ENCODE measurements at regions not wholly inside any gene's neighbourhood (a gene's known extent, or its start where the extent isn't known, plus 50 kb on each side); places are given as distances from the start of the nearest gene placed in this dataset.

- Histone ChIP-seq H3K27me3 (replicated peaks; ENCODE audit: control insufficient read depth, insufficient read depth, low read length) (no peaks in the 10 kb centered on the region), H3K9ac (ENCODE audit: low read length) (no peak overlapping the region), H3K36me3 (ENCODE audit: control insufficient read depth, insufficient read depth, low read length, severe bottlenecking) (no peaks in the 10 kb centered on the region), H3K4me3 (ENCODE audit: low read length) (no peak overlapping the region), H3K4me1 (ENCODE audit: control insufficient read depth, insufficient read depth, low read length) (no peaks in the 10 kb centered on the region), H3K9me3 (ENCODE audit: control insufficient read depth, low read length) (peaks cover 4% of the 10 kb centered on the region)
- peak; percentile 46 for DNase-seq (ENCODE audit: low read depth)
These were observed 1017.4 kb downstream of the EFNB2 start for GRCh38 chr13:105518086-105518485.

DNA sequence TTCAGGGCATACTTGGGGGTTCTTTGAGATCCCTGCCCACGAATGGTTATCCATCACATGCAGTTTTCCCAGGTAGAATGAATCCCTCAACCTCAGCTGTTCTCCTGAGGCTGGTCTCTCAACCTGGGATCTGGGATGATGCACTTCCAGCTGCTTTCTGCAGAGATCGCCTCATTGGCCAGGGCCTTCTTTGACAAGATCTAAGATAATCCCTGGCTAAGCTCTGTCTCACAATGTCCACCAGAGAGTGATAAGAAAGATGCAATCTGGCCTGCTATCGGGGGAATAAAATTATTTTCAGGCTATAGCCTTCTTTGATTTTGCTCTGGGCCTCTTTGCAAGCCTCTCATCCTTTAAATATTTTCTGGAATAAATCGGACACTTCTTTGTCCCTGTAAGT lies 1021.1 kb downstream of the EFNB2 start:
- Histone ChIP-seq H3K36me3 (ENCODE audit: control insufficient read depth, insufficient read depth, low read length, severe bottlenecking) (no peaks in the 10 kb centered on the region), H3K9ac (ENCODE audit: low read length) (no peak overlapping the region), H3K9me3 (ENCODE audit: control insufficient read depth, low read length) (peaks cover 4% of the 10 kb centered on the region), H3K4me1 (ENCODE audit: control insufficient read depth, insufficient read depth, low read length) (no peaks in the 10 kb centered on the region), H3K27me3 (replicated peaks; ENCODE audit: control insufficient read depth, insufficient read depth, low read length) (no peaks in the 10 kb centered on the region), H3K4me3 (ENCODE audit: low read length) (no peak overlapping the region)
- DNase-seq (ENCODE audit: low read depth), result no peak

- Histone ChIP-seq H3K4me1 (ENCODE audit: control insufficient read depth, insufficient read depth, low read length) (no peaks in the 10 kb centered on the region), H3K27me3 (replicated peaks; ENCODE audit: control insufficient read depth, insufficient read depth, low read length) (no peaks in the 10 kb centered on the region)
These were observed 1022.0 kb downstream of the EFNB2 start for GRCh38 chr13:105513448-105513847.

GRCh38 chr13:105509981-105510762 lies 1025.3 kb downstream of the EFNB2 start:
- Histone ChIP-seq H3K9ac (ENCODE audit: low read length) (no peak overlapping the region), H3K4me3 (ENCODE audit: low read length) (no peak overlapping the region), H3K36me3 (ENCODE audit: control insufficient read depth, insufficient read depth, low read length, severe bottlenecking) (no peaks in the 10 kb centered on the region), H3K4me1 (ENCODE audit: control insufficient read depth, insufficient read depth, low read length) (no peaks in the 10 kb centered on the region), H3K9me3 (ENCODE audit: control insufficient read depth, low read length) (no peaks in the 10 kb centered on the region), H3K27me3 (replicated peaks; ENCODE audit: control insufficient read depth, insufficient read depth, low read length) (no peaks in the 10 kb centered on the region)
- DNase-seq (ENCODE audit: low read depth), result peak; percentile 15

More at GRCh38 chr13:105513448-105513847, 1022.0 kb downstream of the EFNB2 start:
- H3K9me3 ChIP-seq (ENCODE audit: control insufficient read depth, low read length), result peaks cover 4% of the 10 kb centered on the region
- H3K9ac ChIP-seq (ENCODE audit: low read length), result no peak overlapping the region
- no peaks in the 10 kb centered on the region for H3K36me3 ChIP-seq (ENCODE audit: control insufficient read depth, insufficient read depth, low read length, severe bottlenecking)
- no peak overlapping the region for H3K4me3 ChIP-seq (ENCODE audit: low read length)
- DNase-seq (ENCODE audit: low read depth), result no peak

DNA sequence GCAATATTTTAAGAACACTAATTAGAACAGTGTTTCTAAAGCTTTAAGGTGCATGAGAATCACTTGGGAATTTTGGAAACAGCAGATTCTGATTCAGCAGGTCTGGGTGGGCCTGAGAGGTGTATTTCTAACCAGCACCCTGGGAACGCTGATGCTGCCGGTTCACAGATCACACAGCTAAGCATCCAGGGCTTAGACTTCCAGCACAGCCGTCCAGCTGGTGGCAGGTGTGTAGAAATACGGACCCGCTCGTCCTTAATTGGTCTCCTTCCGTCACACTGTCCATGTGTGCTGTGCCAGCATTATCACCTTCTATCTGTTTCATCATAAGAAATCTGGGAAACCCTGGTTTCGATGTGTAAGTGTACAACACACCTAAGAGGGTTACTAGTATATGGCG lies 1029.0 kb downstream of the EFNB2 start:
- Histone ChIP-seq H3K4me1 (ENCODE audit: control insufficient read depth, insufficient read depth, low read length) (no peaks in the 10 kb centered on the region), H3K9ac (ENCODE audit: low read length) (no peak overlapping the region), H3K9me3 (ENCODE audit: control insufficient read depth, low read length) (no peaks in the 10 kb centered on the region), H3K4me3 (ENCODE audit: low read length) (no peak overlapping the region), H3K36me3 (ENCODE audit: control insufficient read depth, insufficient read depth, low read length, severe bottlenecking) (no peaks in the 10 kb centered on the region), H3K27me3 (replicated peaks; ENCODE audit: control insufficient read depth, insufficient read depth, low read length) (no peaks in the 10 kb centered on the region)
- no peak for DNase-seq (ENCODE audit: low read depth)

DNA sequence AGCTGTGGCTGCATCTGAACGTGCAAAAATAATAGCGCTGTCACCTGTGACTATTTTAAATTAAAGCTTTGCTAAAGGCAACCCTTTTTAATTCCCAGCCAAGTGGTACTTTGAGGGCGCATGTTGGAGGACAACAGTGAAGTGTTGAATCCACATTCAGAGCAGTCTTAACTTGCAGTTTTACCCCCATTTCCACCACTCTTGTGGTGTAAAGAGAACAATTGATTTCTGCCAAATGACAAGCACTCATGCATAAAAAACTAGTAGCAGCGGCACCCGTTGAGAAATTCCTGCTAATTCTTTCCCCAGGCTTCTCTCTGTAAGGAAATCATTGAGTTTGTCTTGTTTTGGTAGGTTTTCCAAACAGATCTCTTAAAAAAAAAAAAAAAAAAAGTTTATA lies 1033.3 kb downstream of the EFNB2 start:
- Histone ChIP-seq H3K36me3 (ENCODE audit: control insufficient read depth, insufficient read depth, low read length, severe bottlenecking) (no peaks in the 10 kb centered on the region), H3K9me3 (ENCODE audit: control insufficient read depth, low read length) (no peaks in the 10 kb centered on the region), H3K4me3 (ENCODE audit: low read length) (no peak overlapping the region), H3K9ac (ENCODE audit: low read length) (no peak overlapping the region), H3K27me3 (replicated peaks; ENCODE audit: control insufficient read depth, insufficient read depth, low read length) (no peaks in the 10 kb centered on the region), H3K4me1 (ENCODE audit: control insufficient read depth, insufficient read depth, low read length) (no peaks in the 10 kb centered on the region)
- no peak for DNase-seq (ENCODE audit: low read depth)

DNA sequence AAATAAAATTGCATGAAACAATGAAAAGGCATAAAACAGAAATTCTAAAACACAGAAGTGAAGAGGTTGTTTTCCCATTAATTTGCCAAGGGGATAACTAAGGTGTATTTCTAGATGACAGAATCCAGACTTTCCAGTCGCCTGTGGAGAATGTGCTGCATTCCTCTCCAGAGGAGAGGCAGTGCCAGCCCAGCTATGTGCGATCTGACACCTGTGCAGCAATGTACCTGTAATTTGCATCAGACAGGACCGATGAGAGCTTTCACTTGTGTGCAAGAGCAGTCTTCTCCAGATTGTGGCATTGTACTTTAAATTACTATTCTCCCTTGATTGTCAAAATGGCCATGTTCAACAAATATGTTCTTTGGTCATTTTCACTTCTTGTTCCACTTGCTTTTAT lies 1037.9 kb downstream of the EFNB2 start:
- H3K36me3 ChIP-seq (ENCODE audit: control insufficient read depth, insufficient read depth, low read length, severe bottlenecking), result no peaks in the 10 kb centered on the region
- no peak for DNase-seq (ENCODE audit: low read depth)
- H3K9me3 ChIP-seq (ENCODE audit: control insufficient read depth, low read length), result no peaks in the 10 kb centered on the region
- no peaks in the 10 kb centered on the region for H3K27me3 ChIP-seq (replicated peaks; ENCODE audit: control insufficient read depth, insufficient read depth, low read length)
- H3K9ac ChIP-seq (ENCODE audit: low read length), result no peak overlapping the region
- H3K4me1 ChIP-seq (ENCODE audit: control insufficient read depth, insufficient read depth, low read length), result no peaks in the 10 kb centered on the region
- no peak overlapping the region for H3K4me3 ChIP-seq (ENCODE audit: low read length)

GRCh38 chr13:105492216-105492615 lies 1043.2 kb downstream of the EFNB2 start:
- H3K9me3 ChIP-seq (ENCODE audit: control insufficient read depth, low read length), result no peaks in the 10 kb centered on the region
- H3K27me3 ChIP-seq (replicated peaks; ENCODE audit: control insufficient read depth, insufficient read depth, low read length), result no peaks in the 10 kb centered on the region
- H3K4me1 ChIP-seq (ENCODE audit: control insufficient read depth, insufficient read depth, low read length), result no peaks in the 10 kb centered on the region
- H3K36me3 ChIP-seq (ENCODE audit: control insufficient read depth, insufficient read depth, low read length, severe bottlenecking), result no peaks in the 10 kb centered on the region
- H3K4me3 ChIP-seq (ENCODE audit: low read length), result no peak overlapping the region
- DNase-seq (ENCODE audit: low read depth), result no peak
- H3K9ac ChIP-seq (ENCODE audit: low read length), result no peak overlapping the region

- no peak overlapping the region for H3K4me3 ChIP-seq (ENCODE audit: low read length)
- H3K9me3 ChIP-seq (ENCODE audit: control insufficient read depth, low read length), result no peaks in the 10 kb centered on the region
- H3K9ac ChIP-seq (ENCODE audit: low read length), result no peak overlapping the region
- no peaks in the 10 kb centered on the region for H3K27me3 ChIP-seq (replicated peaks; ENCODE audit: control insufficient read depth, insufficient read depth, low read length)
- DNase-seq (ENCODE audit: low read depth), result no peak
- H3K4me1 ChIP-seq (ENCODE audit: control insufficient read depth, insufficient read depth, low read length), result no peaks in the 10 kb centered on the region
- no peaks in the 10 kb centered on the region for H3K36me3 ChIP-seq (ENCODE audit: control insufficient read depth, insufficient read depth, low read length, severe bottlenecking)
These were observed 1044.1 kb downstream of the EFNB2 start for GRCh38 chr13:105491345-105491744.

- Histone ChIP-seq H3K27me3 (replicated peaks; ENCODE audit: control insufficient read depth, insufficient read depth, low read length) (no peaks in the 10 kb centered on the region), H3K4me1 (ENCODE audit: control insufficient read depth, insufficient read depth, low read length) (no peaks in the 10 kb centered on the region), H3K9ac (ENCODE audit: low read length) (no peak overlapping the region), H3K4me3 (ENCODE audit: low read length) (no peak overlapping the region), H3K36me3 (ENCODE audit: control insufficient read depth, insufficient read depth, low read length, severe bottlenecking) (no peaks in the 10 kb centered on the region), H3K9me3 (ENCODE audit: control insufficient read depth, low read length) (no peaks in the 10 kb centered on the region)
- no peak for DNase-seq (ENCODE audit: low read depth)
These were observed 1050.4 kb downstream of the EFNB2 start for GRCh38 chr13:105485081-105485480.

DNA sequence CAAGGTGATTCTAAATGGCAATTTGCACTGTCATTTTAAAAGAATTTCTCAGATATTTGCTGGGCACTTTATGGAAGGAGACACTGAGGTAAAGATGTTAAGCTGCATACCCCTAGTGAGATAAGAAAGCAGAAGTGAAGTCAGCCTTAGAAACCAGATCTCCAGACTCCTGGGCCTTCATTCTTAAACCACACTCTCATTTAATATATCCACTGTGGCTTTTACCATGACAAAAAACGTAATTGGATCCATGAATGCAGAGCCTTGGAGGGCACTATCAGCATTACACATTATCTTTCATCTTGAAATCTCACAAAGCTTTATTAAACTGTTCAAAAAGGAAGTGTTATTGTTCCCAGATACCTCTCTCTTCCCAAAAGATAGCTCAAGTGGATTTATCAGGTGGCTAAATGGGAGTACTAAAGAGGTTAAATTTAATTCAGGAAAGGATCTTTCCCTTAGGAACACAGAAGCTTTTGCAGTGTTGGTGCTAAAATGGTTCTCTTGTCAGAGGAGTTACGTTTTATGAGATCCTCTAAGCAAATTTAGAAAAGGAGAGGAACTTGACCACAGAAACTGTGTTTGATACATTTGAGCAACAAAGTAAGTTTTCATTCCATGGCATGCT lies 1060.4 kb downstream of the EFNB2 start:
- Histone ChIP-seq H3K4me3 (ENCODE audit: low read length) (no peak overlapping the region), H3K9me3 (ENCODE audit: control insufficient read depth, low read length) (no peaks in the 10 kb centered on the region), H3K9ac (ENCODE audit: low read length) (no peak overlapping the region), H3K36me3 (ENCODE audit: control insufficient read depth, insufficient read depth, low read length, severe bottlenecking) (no peaks in the 10 kb centered on the region), H3K4me1 (ENCODE audit: control insufficient read depth, insufficient read depth, low read length) (peaks cover 12% of the 10 kb centered on the region), H3K27me3 (replicated peaks; ENCODE audit: control insufficient read depth, insufficient read depth, low read length) (no peaks in the 10 kb centered on the region)
- DNase-seq (ENCODE audit: low read depth), result no peak

Data from adipocyte (in vitro differentiated cells).